Mesendoderm (in vitro differentiated cells): ENCODE measurements at regions not wholly inside any gene's neighbourhood (a gene's known extent, or its start where the extent isn't known, plus 50 kb on each side); places are given as distances from the start of the nearest gene placed in this dataset.

Source experiments
- DNase-seq: peaks from one replicate; pipeline ENCODE4 v3.0.0; 2013
- H2AK5ac ChIP-seq: 2 replicates; pipeline ENCODE4 v1.6.1; 2013; ENCODE audit warnings: low read length, inconsistent platforms
- H2BK120ac ChIP-seq: 2 replicates; pipeline ENCODE4 v1.6.1; 2013; ENCODE audit warnings: low read depth, mild to moderate bottlenecking, low read length, moderate library complexity, mixed read lengths
- H2BK15ac ChIP-seq: replicated peaks from 2 replicates; pipeline ENCODE4 v1.6.1; 2013; ENCODE audit warnings: low read depth, mild to moderate bottlenecking, moderate library complexity
- H2BK5ac ChIP-seq: 2 replicates; pipeline ENCODE4 v1.6.1; 2013; ENCODE audit warnings: low read length, inconsistent platforms
- H3K18ac ChIP-seq: 2 replicates; pipeline ENCODE4 v1.6.1; 2013; ENCODE audit warnings: mild to moderate bottlenecking, low read length, mixed read lengths
- H3K23ac ChIP-seq: one replicate; pipeline ENCODE4 v1.6.1; 2013; ENCODE audit warnings: low read length
- H3K27ac ChIP-seq: 2 replicates; pipeline ENCODE4 v1.5.1; 2013; ENCODE audit warnings: low read depth, mild to moderate bottlenecking, inconsistent platforms, low read length, moderate library complexity
- H3K27me3 ChIP-seq: 2 replicates; pipeline ENCODE4 v1.6.1; 2013; ENCODE audit warnings: low read length, control low read depth, mild to moderate bottlenecking, inconsistent platforms; ENCODE audit not compliant: insufficient read depth, poor library complexity
- H3K36me3 ChIP-seq: 2 replicates; pipeline ENCODE4 v1.6.1; 2013; ENCODE audit warnings: low read length, inconsistent platforms; ENCODE audit not compliant: control insufficient read depth, insufficient read depth
- H3K4ac ChIP-seq: one replicate; pipeline ENCODE4 v1.6.1; 2013; ENCODE audit warnings: low read depth, mild to moderate bottlenecking, low read length, moderate library complexity
- H3K4me1 ChIP-seq: 2 replicates; pipeline ENCODE4 v1.6.1; 2013; ENCODE audit warnings: low read depth, low read length, inconsistent platforms; ENCODE audit not compliant: control insufficient read depth
- H3K4me2 ChIP-seq: 2 replicates; pipeline ENCODE4 v1.6.1; 2013; ENCODE audit warnings: low read length
- H3K4me3 ChIP-seq: 2 replicates; pipeline ENCODE4 v1.5.1; 2013; ENCODE audit warnings: mild to moderate bottlenecking, low read length
- H3K56ac ChIP-seq: one replicate; pipeline ENCODE4 v1.6.1; 2013; ENCODE audit warnings: low read length
- H3K79me1 ChIP-seq: 2 replicates; pipeline ENCODE4 v1.6.1; 2013; ENCODE audit warnings: low read length, inconsistent platforms
- H3K79me2 ChIP-seq: 2 replicates; pipeline ENCODE4 v1.6.1; 2013; ENCODE audit warnings: mild to moderate bottlenecking, low read length; ENCODE audit not compliant: control insufficient read depth, insufficient read depth
- H3K9ac ChIP-seq: 2 replicates; pipeline ENCODE4 v1.6.1; 2013; ENCODE audit warnings: low read length, inconsistent platforms
- H4K5ac ChIP-seq: one replicate; pipeline ENCODE4 v1.6.1; 2013; ENCODE audit warnings: low read length
- H4K8ac ChIP-seq: one replicate; pipeline ENCODE4 v1.6.1; 2013; ENCODE audit warnings: low read depth, mild to moderate bottlenecking, control low read depth, low read length, moderate library complexity
- WGBS: extraction: QIAGEN DNeasy Blood & Tissue Kit; methylation state at CpG from one replicate; pipeline ENCODE4 v1.1.7; 2013; ENCODE audit warnings: low lambda C conversion rate, missing lambda C conversion rate; ENCODE audit not compliant: insufficient coverage; ENCODE audit errors: extremely low coverage; 5-methylcytosine and 5-hydroxymethylcytosine counted together

GRCh38 chr4:149901128-149901527 is 85.5 kb upstream of the IQCM start:
- H3K4me2 ChIP-seq: no peak overlapping the region
- H3K56ac ChIP-seq: no peak overlapping the region
- no peak overlapping the region for H4K8ac ChIP-seq
- no peak overlapping the region for H2BK15ac ChIP-seq
- no peak overlapping the region for H2BK5ac ChIP-seq
- no peak overlapping the region for H3K18ac ChIP-seq
- no peak overlapping the region for H4K5ac ChIP-seq
- no peak overlapping the region for H2BK120ac ChIP-seq
- no peaks in the 10 kb centered on the region for H3K79me2 ChIP-seq
- no peak overlapping the region for H3K9ac ChIP-seq
- H3K27ac ChIP-seq: no peak overlapping the region
- no peaks in the 10 kb centered on the region for H3K27me3 ChIP-seq
- no peaks in the 10 kb centered on the region for H3K79me1 ChIP-seq
- H2AK5ac ChIP-seq: no peak overlapping the region
- no peak overlapping the region for H3K4ac ChIP-seq
- no CpG with 5 or more reads among the region's 5 CpGs for WGBS
- H3K23ac ChIP-seq: no peak overlapping the region
- no peak for DNase-seq
- no peak overlapping the region for H3K4me3 ChIP-seq
- no peaks in the 10 kb centered on the region for H3K4me1 ChIP-seq
- no peaks in the 10 kb centered on the region for H3K36me3 ChIP-seq

DNA sequence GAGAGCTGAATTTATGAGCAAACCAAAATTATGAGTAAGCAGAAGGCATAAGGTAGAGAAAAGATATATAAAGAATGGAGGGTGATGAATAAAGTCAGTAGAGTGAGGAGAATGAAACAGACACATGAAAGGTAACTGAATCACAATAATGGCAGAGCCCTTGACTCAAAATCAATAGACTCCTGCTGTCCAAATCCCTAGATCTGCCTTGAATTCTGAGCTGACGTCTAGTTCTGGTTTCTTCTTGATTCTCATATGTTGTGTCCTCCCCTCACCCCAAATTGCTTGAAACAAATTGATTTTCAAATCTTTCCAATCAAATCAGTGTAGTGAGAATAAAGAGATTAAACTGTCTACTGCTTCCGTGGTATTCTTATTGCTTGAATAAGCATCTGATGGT is 86.6 kb upstream of the IQCM start:
- no peaks in the 10 kb centered on the region for H3K4me1 ChIP-seq
- H3K4me3 ChIP-seq: no peak overlapping the region
- no peak overlapping the region for H3K27ac ChIP-seq
- H3K9ac ChIP-seq: no peak overlapping the region
- H3K4me2 ChIP-seq: no peak overlapping the region
- no peak overlapping the region for H3K18ac ChIP-seq
- no peak overlapping the region for H3K23ac ChIP-seq
- H4K5ac ChIP-seq: no peak overlapping the region
- no peak overlapping the region for H3K56ac ChIP-seq
- no peaks in the 10 kb centered on the region for H3K27me3 ChIP-seq
- no peaks in the 10 kb centered on the region for H3K79me1 ChIP-seq
- WGBS: no CpG with 5 or more reads among the region's 2 CpGs
- H3K36me3 ChIP-seq: no peaks in the 10 kb centered on the region
- no peaks in the 10 kb centered on the region for H3K79me2 ChIP-seq
- H2BK120ac ChIP-seq: no peak overlapping the region
- no peak overlapping the region for H2BK15ac ChIP-seq
- H2AK5ac ChIP-seq: no peak overlapping the region
- no peak overlapping the region for H2BK5ac ChIP-seq
- H4K8ac ChIP-seq: no peak overlapping the region
- H3K4ac ChIP-seq: no peak overlapping the region
- no peak for DNase-seq

- Histone ChIP-seq H3K79me1 (no peaks in the 10 kb centered on the region), H3K4me3 (no peak overlapping the region), H3K79me2 (no peaks in the 10 kb centered on the region), H3K4me1 (no peaks in the 10 kb centered on the region), H3K56ac (no peak overlapping the region), H2BK15ac (no peak overlapping the region), H3K27ac (no peak overlapping the region), H3K23ac (no peak overlapping the region), H3K36me3 (no peaks in the 10 kb centered on the region), H2AK5ac (no peak overlapping the region), H2BK5ac (no peak overlapping the region), H3K27me3 (no peaks in the 10 kb centered on the region), H3K18ac (no peak overlapping the region), H4K8ac (no peak overlapping the region), H4K5ac (no peak overlapping the region), H3K4ac (no peak overlapping the region), H3K4me2 (no peak overlapping the region), H3K9ac (no peak overlapping the region), H2BK120ac (no peak overlapping the region)
- 100% methylated on average over 2 of the region's 3 CpGs for WGBS
- DNase-seq: no peak
Observed at GRCh38 chr4:149910177-149910576, 94.5 kb upstream of the IQCM start.

DNA sequence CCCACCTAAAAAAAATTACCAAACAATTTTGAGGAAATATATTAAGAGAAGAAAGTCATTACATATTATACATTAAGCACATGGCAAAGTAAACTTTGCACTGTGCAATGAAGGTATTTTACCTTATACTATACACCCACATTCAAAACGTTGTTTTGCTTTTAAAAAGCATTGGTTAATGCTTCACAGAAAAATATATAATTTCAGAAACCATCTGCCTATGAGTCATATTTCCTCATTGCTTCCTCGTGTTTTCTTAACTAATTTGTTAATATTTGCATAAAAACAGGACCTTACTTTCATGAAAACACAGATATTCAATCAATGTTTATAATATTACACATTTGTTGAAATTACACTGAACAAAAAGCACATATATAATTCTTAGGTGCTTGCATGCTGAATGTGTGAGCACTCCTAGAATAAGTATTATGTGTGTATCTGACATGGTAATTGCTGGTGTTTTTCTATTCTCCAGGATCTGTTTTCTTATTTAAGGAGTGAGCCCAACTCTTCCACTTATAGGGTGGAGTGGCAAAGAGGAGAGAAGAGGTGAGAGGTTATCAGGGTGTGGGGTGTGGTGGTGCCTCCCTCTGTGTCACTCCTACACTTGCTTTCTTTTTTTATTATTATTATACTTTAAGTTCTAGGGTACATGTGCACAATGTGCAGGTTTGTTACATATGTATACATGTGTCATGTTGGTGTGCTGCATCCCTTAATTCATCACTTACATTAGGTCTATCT is 95.1 kb upstream of the IQCM start:
- no peak overlapping the region for H2BK15ac ChIP-seq
- no peak overlapping the region for H4K5ac ChIP-seq
- H3K27ac ChIP-seq: no peak overlapping the region
- no peak for DNase-seq
- no peak overlapping the region for H2BK120ac ChIP-seq
- no peak overlapping the region for H3K18ac ChIP-seq
- no peak overlapping the region for H4K8ac ChIP-seq
- H3K4ac ChIP-seq: no peak overlapping the region
- H2AK5ac ChIP-seq: no peak overlapping the region
- H3K79me1 ChIP-seq: no peaks in the 10 kb centered on the region
- H2BK5ac ChIP-seq: no peak overlapping the region
- H3K4me1 ChIP-seq: no peaks in the 10 kb centered on the region
- no peak overlapping the region for H3K4me2 ChIP-seq
- H3K27me3 ChIP-seq: no peaks in the 10 kb centered on the region
- H3K4me3 ChIP-seq: no peak overlapping the region
- H3K36me3 ChIP-seq: no peaks in the 10 kb centered on the region
- no peaks in the 10 kb centered on the region for H3K79me2 ChIP-seq
- H3K56ac ChIP-seq: no peak overlapping the region
- no peak overlapping the region for H3K9ac ChIP-seq
- no peak overlapping the region for H3K23ac ChIP-seq
- no CpG with 5 or more reads among the region's 2 CpGs for WGBS

DNA sequence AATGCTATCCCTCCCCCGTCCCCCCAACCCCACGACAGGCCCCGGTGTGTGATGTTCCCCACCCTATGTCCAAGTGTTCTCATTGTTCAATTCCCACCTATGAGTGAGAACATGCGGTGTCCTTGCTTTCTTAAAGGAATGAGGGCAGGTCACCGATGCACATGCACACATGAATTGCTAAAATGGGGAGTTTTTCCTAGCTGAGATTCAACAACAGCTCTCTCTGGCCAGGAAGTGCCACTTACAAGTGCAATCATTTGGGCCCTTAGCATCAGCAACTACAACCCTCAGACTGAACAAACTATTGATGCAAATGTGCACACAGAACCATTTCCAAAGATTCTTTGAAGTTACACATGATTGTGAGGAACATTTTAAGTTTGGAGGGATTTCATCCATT is 95.7 kb upstream of the IQCM start:
- Histone ChIP-seq H4K8ac (no peak overlapping the region), H2BK120ac (no peak overlapping the region), H3K4ac (no peak overlapping the region), H3K23ac (no peak overlapping the region), H3K79me1 (no peaks in the 10 kb centered on the region), H4K5ac (no peak overlapping the region), H3K18ac (no peak overlapping the region), H2BK15ac (no peak overlapping the region), H3K4me3 (no peak overlapping the region), H3K27me3 (no peaks in the 10 kb centered on the region), H3K9ac (no peak overlapping the region), H2AK5ac (no peak overlapping the region), H3K27ac (no peak overlapping the region), H3K79me2 (no peaks in the 10 kb centered on the region), H3K36me3 (no peaks in the 10 kb centered on the region), H3K4me1 (no peaks in the 10 kb centered on the region), H3K56ac (no peak overlapping the region), H3K4me2 (no peak overlapping the region), H2BK5ac (no peak overlapping the region)
- DNase-seq: no peak
- WGBS: no CpG with 5 or more reads among the region's 5 CpGs

DNA sequence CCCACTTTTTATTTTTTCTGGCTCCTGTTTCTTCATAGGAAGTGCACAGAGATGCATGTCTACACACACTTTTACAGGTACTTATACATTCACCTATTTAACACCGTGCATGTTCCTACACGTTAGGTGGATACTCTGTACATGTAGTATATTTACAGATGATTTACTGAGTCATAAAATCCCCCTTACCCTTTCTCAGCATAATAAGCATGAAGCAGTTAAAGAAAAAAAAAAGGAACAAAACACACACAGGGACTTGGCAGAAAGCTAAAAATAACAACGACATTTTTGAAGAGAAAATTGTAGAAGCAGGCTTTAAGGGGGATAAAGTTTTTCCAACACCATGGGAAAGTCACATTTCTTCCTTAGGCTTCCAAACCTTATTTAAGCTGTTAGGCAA is 96.4 kb upstream of the IQCM start:
- Histone ChIP-seq H2BK15ac (no peak overlapping the region), H3K27me3 (no peaks in the 10 kb centered on the region), H3K79me2 (no peaks in the 10 kb centered on the region), H2AK5ac (no peak overlapping the region), H2BK5ac (no peak overlapping the region), H3K9ac (no peak overlapping the region), H3K79me1 (no peaks in the 10 kb centered on the region), H3K56ac (no peak overlapping the region), H4K5ac (no peak overlapping the region), H3K23ac (no peak overlapping the region), H3K4me2 (no peak overlapping the region), H4K8ac (no peak overlapping the region), H3K4me3 (no peak overlapping the region), H2BK120ac (no peak overlapping the region), H3K36me3 (no peaks in the 10 kb centered on the region), H3K27ac (no peak overlapping the region), H3K18ac (no peak overlapping the region), H3K4me1 (no peaks in the 10 kb centered on the region), H3K4ac (no peak overlapping the region)
- no peak for DNase-seq
- no CpG with 5 or more reads among the region's 3 CpGs for WGBS
